ENCODE measurements at regions not wholly inside any gene's neighbourhood (a gene's known extent, or its start where the extent isn't known, plus 50 kb on each side); places are given as distances from the start of the nearest gene placed in this dataset.

DNA sequence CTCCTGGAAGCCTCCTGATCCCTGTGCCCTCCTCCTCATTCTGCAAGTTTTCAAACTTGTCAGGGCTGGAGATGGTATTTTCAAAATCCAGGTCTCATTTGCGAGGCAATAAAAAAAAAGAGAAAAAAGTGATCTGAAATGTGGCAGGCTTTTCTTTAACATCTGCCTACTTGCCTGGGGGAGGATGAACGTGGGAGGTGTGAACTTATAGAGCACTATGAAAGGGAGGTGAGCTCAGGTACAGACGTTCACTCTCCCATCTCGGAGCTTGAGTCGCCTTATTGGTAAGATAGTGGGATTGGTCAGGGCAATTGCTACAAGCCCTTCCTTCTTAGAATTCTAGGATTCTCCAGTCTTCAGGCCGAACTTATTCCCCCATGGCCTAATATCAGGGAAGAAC is 104.8 kb upstream of the CADM1 start (continued):
- TF ChIP-seq, protein P1, sequence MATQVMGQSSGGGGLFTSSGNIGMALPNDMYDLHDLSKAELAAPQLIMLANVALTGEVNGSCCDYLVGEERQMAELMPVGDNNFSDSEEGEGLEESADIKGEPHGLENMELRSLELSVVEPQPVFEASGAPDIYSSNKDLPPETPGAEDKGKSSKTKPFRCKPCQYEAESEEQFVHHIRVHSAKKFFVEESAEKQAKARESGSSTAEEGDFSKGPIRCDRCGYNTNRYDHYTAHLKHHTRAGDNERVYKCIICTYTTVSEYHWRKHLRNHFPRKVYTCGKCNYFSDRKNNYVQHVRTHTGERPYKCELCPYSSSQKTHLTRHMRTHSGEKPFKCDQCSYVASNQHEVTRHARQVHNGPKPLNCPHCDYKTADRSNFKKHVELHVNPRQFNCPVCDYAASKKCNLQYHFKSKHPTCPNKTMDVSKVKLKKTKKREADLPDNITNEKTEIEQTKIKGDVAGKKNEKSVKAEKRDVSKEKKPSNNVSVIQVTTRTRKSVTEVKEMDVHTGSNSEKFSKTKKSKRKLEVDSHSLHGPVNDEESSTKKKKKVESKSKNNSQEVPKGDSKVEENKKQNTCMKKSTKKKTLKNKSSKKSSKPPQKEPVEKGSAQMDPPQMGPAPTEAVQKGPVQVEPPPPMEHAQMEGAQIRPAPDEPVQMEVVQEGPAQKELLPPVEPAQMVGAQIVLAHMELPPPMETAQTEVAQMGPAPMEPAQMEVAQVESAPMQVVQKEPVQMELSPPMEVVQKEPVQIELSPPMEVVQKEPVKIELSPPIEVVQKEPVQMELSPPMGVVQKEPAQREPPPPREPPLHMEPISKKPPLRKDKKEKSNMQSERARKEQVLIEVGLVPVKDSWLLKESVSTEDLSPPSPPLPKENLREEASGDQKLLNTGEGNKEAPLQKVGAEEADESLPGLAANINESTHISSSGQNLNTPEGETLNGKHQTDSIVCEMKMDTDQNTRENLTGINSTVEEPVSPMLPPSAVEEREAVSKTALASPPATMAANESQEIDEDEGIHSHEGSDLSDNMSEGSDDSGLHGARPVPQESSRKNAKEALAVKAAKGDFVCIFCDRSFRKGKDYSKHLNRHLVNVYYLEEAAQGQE (IDR thresholded peaks at IDR 0.05; ENCODE audit: unreplicated experiment) = no peak

DNA sequence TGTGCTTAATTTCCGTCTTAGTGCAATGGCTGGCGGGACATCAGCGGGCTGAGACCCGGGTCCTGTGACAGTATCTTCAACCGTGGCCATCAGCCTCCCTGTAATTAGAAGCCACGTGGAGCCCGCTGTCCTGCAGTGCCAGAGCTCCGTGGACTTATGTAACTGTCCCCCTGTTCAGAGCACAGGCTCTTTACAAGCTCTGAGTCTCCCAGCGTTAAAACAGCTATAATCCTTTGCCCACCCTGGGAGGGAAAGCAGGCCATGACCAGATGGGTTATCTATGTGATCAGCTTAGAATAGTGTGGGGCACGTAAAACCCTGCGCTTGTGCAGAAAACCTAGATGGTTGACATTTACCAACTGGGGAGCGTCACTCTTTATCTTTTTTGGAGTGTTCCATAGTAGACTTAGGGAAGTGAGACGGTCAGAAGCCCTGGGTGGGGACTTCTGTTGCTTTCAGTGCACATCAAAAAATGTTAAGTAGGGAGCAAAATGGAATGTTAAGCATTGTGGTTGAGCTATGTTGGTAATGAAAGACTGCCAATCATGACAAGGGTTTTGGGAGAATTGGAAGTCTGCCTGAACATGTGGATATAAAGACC is 103.5 kb upstream of the CADM1 start:
- no peak for TF ChIP-seq STAT1 (IDR thresholded peaks at IDR 0.05; ENCODE audit: unreplicated experiment)
- H3K4me3 ChIP-seq = no peak overlapping the region
- Mint-ChIP-seq H3K9me3 (no peaks in the 10 kb centered on the region), H3K4me1 (peaks cover 16% of the 10 kb centered on the region), H3K27me3 (ENCODE audit: insufficient read depth, low read depth, poor library complexity) (peaks cover 4% of the 10 kb centered on the region), H3K4me3 (no peak overlapping the region), H3K36me3 (ENCODE audit: low read depth) (no peaks in the 10 kb centered on the region), H3K27ac (no peak overlapping the region)
- no peaks in the 10 kb centered on the region for H3F3A ChIP-seq (replicated peaks; ENCODE audit: low read depth)
- H3K27ac ChIP-seq (ENCODE audit: low read depth) = no peak overlapping the region
- no peak for ATAC-seq
- H3K27me3 ChIP-seq (ENCODE audit: insufficient read depth) = no peaks in the 10 kb centered on the region
- no peaks in the 10 kb centered on the region for H4K20me1 ChIP-seq (replicated peaks; ENCODE audit: insufficient read depth)
- H3K4me2 ChIP-seq = no peak overlapping the region
- no peaks in the 10 kb centered on the region for H3K36me3 ChIP-seq (ENCODE audit: insufficient read depth)
- no peaks in the 10 kb centered on the region for H3K79me2 ChIP-seq (replicated peaks; ENCODE audit: insufficient read depth)
- no peak for DNase-seq (ENCODE audit: low spot score)
- no peak overlapping the region for H2AFZ ChIP-seq
- H3K4me1 ChIP-seq (ENCODE audit: insufficient read depth) = peaks cover 15% of the 10 kb centered on the region
- peaks cover 3% of the 10 kb centered on the region; the same call in 1 of the 2 replicates for H3K9me2 ChIP-seq (ENCODE audit: insufficient read depth)

DNA sequence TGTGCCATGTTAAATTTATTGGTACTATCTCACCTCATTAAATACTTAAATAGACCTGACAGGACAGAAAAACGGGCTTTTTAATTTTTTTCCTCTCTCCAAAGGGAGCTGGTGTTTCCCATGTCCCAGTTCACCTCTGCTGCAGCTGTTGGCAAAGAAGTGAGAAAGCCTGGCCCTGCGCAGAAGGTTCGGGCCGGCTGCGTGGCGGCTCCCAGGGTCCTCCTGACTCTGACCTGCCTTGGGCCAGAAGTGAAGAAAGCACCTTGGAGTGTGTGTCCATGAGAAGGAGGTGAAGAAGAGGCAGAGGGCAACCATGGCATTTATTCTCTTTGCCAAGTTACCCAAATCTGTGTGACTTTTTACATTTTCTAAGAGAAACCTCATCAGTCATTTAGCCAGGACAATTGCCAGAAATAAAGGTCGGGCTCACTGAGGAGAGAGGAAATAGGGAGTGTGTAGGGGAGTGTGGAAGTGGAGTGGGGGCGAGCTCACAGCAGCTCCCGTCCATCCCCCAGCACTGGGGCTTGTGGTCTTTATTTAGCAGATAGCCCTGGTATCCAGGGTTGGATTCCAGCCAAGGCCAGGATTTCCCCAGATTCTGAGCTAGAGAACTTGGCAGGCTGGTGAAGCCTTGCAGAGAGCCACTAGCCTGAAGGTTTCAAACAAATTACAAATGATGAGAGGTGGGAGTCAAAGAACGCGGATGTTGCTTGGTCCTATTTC is 102.4 kb upstream of the CADM1 start:
- peaks cover 3% of the 10 kb centered on the region; the same call in 1 of the 2 replicates for H3K9me2 ChIP-seq (ENCODE audit: insufficient read depth)
- DNase-seq (ENCODE audit: low spot score) (no peak), ATAC-seq (no peak)
- Mint-ChIP-seq H3K27ac (no peak overlapping the region), H3K36me3 (ENCODE audit: low read depth) (no peaks in the 10 kb centered on the region), H3K9me3 (no peaks in the 10 kb centered on the region), H3K4me1 (peaks cover 5% of the 10 kb centered on the region), H3K4me3 (no peak overlapping the region), H3K27me3 (ENCODE audit: insufficient read depth, low read depth, poor library complexity) (peaks cover 4% of the 10 kb centered on the region)
- no peaks in the 10 kb centered on the region for H3K27me3 ChIP-seq (ENCODE audit: insufficient read depth)
- H3K27ac ChIP-seq (ENCODE audit: low read depth) = no peak overlapping the region
- TF ChIP-seq JUNB (IDR thresholded peaks at IDR 0.05; ENCODE audit: unreplicated experiment) (no peak), ZNF331 (CRISPR knock-in tag; IDR thresholded peaks at IDR 0.05; ENCODE audit: low read depth) (no peak), ZNF114 (CRISPR knock-in tag; IDR thresholded peaks at IDR 0.05) (no peak)
- TF ChIP-seq, protein P2, sequence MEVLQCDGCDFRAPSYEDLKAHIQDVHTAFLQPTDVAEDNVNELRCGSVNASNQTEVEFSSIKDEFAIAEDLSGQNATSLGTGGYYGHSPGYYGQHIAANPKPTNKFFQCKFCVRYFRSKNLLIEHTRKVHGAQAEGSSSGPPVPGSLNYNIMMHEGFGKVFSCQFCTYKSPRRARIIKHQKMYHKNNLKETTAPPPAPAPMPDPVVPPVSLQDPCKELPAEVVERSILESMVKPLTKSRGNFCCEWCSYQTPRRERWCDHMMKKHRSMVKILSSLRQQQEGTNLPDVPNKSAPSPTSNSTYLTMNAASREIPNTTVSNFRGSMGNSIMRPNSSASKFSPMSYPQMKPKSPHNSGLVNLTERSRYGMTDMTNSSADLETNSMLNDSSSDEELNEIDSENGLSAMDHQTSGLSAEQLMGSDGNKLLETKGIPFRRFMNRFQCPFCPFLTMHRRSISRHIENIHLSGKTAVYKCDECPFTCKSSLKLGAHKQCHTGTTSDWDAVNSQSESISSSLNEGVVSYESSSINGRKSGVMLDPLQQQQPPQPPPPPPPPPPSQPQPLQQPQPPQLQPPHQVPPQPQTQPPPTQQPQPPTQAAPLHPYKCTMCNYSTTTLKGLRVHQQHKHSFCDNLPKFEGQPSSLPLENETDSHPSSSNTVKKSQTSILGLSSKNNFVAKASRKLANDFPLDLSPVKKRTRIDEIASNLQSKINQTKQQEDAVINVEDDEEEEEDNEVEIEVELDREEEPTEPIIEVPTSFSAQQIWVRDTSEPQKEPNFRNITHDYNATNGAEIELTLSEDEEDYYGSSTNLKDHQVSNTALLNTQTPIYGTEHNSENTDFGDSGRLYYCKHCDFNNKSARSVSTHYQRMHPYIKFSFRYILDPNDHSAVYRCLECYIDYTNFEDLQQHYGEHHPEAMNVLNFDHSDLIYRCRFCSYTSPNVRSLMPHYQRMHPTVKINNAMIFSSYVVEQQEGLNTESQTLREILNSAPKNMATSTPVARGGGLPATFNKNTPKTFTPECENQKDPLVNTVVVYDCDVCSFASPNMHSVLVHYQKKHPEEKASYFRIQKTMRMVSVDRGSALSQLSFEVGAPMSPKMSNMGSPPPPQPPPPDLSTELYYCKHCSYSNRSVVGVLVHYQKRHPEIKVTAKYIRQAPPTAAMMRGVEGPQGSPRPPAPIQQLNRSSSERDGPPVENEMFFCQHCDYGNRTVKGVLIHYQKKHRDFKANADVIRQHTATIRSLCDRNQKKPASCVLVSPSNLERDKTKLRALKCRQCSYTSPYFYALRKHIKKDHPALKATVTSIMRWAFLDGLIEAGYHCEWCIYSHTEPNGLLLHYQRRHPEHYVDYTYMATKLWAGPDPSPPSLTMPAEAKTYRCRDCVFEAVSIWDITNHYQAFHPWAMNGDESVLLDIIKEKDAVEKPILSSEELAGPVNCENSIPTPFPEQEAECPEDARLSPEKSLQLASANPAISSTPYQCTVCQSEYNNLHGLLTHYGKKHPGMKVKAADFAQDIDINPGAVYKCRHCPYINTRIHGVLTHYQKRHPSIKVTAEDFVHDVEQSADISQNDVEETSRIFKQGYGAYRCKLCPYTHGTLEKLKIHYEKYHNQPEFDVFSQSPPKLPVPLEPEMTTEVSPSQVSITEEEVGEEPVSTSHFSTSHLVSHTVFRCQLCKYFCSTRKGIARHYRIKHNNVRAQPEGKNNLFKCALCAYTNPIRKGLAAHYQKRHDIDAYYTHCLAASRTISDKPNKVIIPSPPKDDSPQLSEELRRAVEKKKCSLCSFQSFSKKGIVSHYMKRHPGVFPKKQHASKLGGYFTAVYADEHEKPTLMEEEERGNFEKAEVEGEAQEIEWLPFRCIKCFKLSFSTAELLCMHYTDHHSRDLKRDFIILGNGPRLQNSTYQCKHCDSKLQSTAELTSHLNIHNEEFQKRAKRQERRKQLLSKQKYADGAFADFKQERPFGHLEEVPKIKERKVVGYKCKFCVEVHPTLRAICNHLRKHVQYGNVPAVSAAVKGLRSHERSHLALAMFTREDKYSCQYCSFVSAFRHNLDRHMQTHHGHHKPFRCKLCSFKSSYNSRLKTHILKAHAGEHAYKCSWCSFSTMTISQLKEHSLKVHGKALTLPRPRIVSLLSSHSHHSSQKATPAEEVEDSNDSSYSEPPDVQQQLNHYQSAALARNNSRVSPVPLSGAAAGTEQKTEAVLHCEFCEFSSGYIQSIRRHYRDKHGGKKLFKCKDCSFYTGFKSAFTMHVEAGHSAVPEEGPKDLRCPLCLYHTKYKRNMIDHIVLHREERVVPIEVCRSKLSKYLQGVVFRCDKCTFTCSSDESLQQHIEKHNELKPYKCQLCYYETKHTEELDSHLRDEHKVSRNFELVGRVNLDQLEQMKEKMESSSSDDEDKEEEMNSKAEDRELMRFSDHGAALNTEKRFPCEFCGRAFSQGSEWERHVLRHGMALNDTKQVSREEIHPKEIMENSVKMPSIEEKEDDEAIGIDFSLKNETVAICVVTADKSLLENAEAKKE (CRISPR knock-in tag; IDR thresholded peaks at IDR 0.05) = no peak
- H4K20me1 ChIP-seq (replicated peaks; ENCODE audit: insufficient read depth) = no peaks in the 10 kb centered on the region
- H3F3A ChIP-seq (replicated peaks; ENCODE audit: low read depth) = no peaks in the 10 kb centered on the region
- H3K4me3 ChIP-seq = no peak overlapping the region
- no peaks in the 10 kb centered on the region for H3K36me3 ChIP-seq (ENCODE audit: insufficient read depth)
- no peaks in the 10 kb centered on the region for H3K79me2 ChIP-seq (replicated peaks; ENCODE audit: insufficient read depth)
- H3K4me1 ChIP-seq (ENCODE audit: insufficient read depth) = peaks cover 5% of the 10 kb centered on the region
- H2AFZ ChIP-seq = no peak overlapping the region
- no peak overlapping the region for H3K4me2 ChIP-seq
